A673 (cell line): ENCODE measurements at regions not wholly inside any gene's neighbourhood (a gene's known extent, or its start where the extent isn't known, plus 50 kb on each side); places are given as distances from the start of the nearest gene placed in this dataset.

Source experiments
- BruUV-seq: library from RNA; stranded (reverse); fragments of 400-500 nt; replicated peaks from 2 replicates; lab custom pipeline; 2021; lab: Mats Ljungman, UMichigan
- CTCF ChIA-PET: fragments of 300-600 bp; sonication (Branson Sonifier 250); formaldehyde crosslinking; loops from one replicate; lab custom pipeline; 2022; ENCODE audit warnings: antibody characterized with exemption; lab: Charles Lee
- POLR2A ChIA-PET: fragments of 300-600 bp; sonication (Branson Sonifier 250); formaldehyde crosslinking; loops from one replicate; lab custom pipeline; 2022; ENCODE audit warnings: antibody characterized with exemption; ENCODE audit not compliant: low non-redundant PET; lab: Charles Lee
- DNase-seq: peaks from one replicate; pipeline ENCODE4 v3.0.0-alpha.2; 2015; ENCODE audit warnings: low spot score
- H3K27ac ChIP-seq: fragments of 200-600 bp; sonication (generic); 2 replicates; pipeline ENCODE4 v1.5.1; 2016; ENCODE audit warnings: mixed run types, low read depth, mild to moderate bottlenecking, mixed read lengths, antibody characterized with exemption, low read length; ENCODE audit not compliant: poor library complexity, severe bottlenecking
- H3K27me3 ChIP-seq: fragments of 200-600 bp; sonication (generic); replicated peaks from 2 replicates; pipeline ENCODE4 v1.6.1; 2017; ENCODE audit warnings: mixed run types, low read depth, mild to moderate bottlenecking, mixed read lengths, antibody characterized with exemption, low read length; ENCODE audit not compliant: insufficient read depth, poor library complexity
- H3K36me3 ChIP-seq: fragments of 200-600 bp; sonication (generic); 2 replicates; pipeline ENCODE4 v1.6.1; 2016; ENCODE audit warnings: mixed run types, mild to moderate bottlenecking, mixed read lengths, antibody characterized with exemption, low read length; ENCODE audit not compliant: insufficient read depth, poor library complexity, severe bottlenecking
- H3K4me1 ChIP-seq: fragments of 200-600 bp; sonication (generic); 2 replicates; pipeline ENCODE4 v1.6.1; 2017; ENCODE audit warnings: mixed run types, mild to moderate bottlenecking, mixed read lengths, antibody characterized with exemption, low read length; ENCODE audit not compliant: insufficient read depth, poor library complexity, severe bottlenecking
- H3K4me3 ChIP-seq: fragments of 200-600 bp; sonication (generic); 2 replicates; pipeline ENCODE4 v1.5.1; 2016; ENCODE audit warnings: low read depth, mixed run types, mild to moderate bottlenecking, mixed read lengths, low read length; ENCODE audit not compliant: poor library complexity, severe bottlenecking
- H3K9me3 ChIP-seq: fragments of 200-600 bp; sonication (generic); 2 replicates; pipeline ENCODE4 v1.6.1; 2016; ENCODE audit warnings: mixed run types, low read depth, mild to moderate bottlenecking, mixed read lengths, antibody characterized with exemption, low read length; ENCODE audit not compliant: poor library complexity, severe bottlenecking
- EZH2 ChIP-seq: fragments of 200-600 bp; sonication (generic); IDR thresholded peaks from 2 replicates; pipeline ENCODE4 v1.6.1; 2017; ENCODE audit warnings: borderline replicate concordance, low read depth, mild to moderate bottlenecking, mixed read lengths, antibody characterized with exemption, low read length; ENCODE audit not compliant: poor library complexity, severe bottlenecking
- intact Hi-C: fragments of 100-400 bp; cut with micrococcal nuclease; formaldehyde crosslinking; loops from one replicate; pipeline ENCODE4 v1.10.0; 2022; ENCODE audit not compliant: unreplicated experiment
- TF ChIP-seq, protein P1 (sequence below): fragments of 300-800, 200-600 bp; sonication (generic); conservative IDR thresholded peaks from 2 replicates; pipeline ENCODE4 v1.5.1; 2017; ENCODE audit warnings: low read depth, mild to moderate bottlenecking, antibody characterized with exemption, low read length, moderate library complexity, mixed read lengths

DNA sequence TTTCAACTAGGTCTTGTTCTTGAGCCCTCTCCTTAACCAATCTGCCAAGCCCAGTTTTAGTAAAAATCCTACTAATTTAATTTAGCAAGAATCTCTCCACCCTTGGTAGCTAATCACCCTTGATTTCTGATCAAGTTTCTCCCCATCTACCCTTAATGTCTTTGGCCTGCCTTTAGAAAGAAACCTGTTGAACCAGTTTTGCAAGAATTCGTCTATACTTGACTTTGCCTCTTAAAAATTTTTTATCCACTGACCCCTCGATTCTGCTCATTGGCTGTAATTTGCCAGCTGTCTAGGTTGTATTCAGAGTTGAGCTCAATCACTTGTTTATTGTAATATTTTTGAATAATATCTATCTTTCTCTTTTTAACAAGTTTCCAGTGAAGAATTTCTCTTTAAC, 1138.5 kb downstream of the CDH11 start:
- TF ChIP-seq, protein P1, sequence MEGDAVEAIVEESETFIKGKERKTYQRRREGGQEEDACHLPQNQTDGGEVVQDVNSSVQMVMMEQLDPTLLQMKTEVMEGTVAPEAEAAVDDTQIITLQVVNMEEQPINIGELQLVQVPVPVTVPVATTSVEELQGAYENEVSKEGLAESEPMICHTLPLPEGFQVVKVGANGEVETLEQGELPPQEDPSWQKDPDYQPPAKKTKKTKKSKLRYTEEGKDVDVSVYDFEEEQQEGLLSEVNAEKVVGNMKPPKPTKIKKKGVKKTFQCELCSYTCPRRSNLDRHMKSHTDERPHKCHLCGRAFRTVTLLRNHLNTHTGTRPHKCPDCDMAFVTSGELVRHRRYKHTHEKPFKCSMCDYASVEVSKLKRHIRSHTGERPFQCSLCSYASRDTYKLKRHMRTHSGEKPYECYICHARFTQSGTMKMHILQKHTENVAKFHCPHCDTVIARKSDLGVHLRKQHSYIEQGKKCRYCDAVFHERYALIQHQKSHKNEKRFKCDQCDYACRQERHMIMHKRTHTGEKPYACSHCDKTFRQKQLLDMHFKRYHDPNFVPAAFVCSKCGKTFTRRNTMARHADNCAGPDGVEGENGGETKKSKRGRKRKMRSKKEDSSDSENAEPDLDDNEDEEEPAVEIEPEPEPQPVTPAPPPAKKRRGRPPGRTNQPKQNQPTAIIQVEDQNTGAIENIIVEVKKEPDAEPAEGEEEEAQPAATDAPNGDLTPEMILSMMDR, result no peak
- no peak for TF ChIP-seq EZH2
- no peak overlapping the region for H3K4me3 ChIP-seq
- H3K27me3 ChIP-seq, result no peaks in the 10 kb centered on the region
- no peaks in the 10 kb centered on the region for H3K36me3 ChIP-seq
- ChIA-PET POLR2A (no interaction called here), CTCF (no interaction called here)
- intact Hi-C loops, result no loop called here
- H3K4me1 ChIP-seq, result no peaks in the 10 kb centered on the region
- DNase-seq, result no peak
- no peaks in the 10 kb centered on the region for H3K9me3 ChIP-seq
- H3K27ac ChIP-seq, result no peak overlapping the region
- no TSS peak for BruUV-seq

DNA sequence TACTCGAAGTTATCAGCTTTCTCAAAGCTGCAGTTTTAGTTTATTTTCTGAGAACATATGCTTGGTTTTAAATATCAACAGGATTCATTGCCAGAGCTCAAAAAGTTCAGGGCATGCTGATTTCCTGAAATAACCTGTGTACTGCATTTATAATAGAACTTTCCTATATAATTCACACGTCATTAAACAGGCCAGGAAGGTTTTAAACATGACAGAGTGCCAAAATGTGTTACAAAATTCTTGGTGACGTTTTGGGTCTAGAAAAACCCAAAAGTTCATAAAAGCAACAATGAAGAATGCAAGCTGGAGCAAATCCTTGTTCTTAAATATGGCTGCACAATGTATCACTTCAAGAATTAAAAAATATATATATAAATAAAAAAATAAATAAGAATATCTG, 1139.1 kb downstream of the CDH11 start:
- POLR2A ChIA-PET, result no interaction called here
- H3K4me1 ChIP-seq, result no peaks in the 10 kb centered on the region
- H3K27me3 ChIP-seq, result no peaks in the 10 kb centered on the region
- DNase-seq, result no peak
- H3K36me3 ChIP-seq, result no peaks in the 10 kb centered on the region
- no peak overlapping the region for H3K27ac ChIP-seq
- H3K9me3 ChIP-seq, result no peaks in the 10 kb centered on the region
- TF ChIP-seq EZH2, result no peak
- TF ChIP-seq, protein P1, result no peak
- intact Hi-C loops, result no loop called here
- no TSS peak for BruUV-seq
- H3K4me3 ChIP-seq, result no peak overlapping the region
- CTCF ChIA-PET, result no interaction called here

DNA sequence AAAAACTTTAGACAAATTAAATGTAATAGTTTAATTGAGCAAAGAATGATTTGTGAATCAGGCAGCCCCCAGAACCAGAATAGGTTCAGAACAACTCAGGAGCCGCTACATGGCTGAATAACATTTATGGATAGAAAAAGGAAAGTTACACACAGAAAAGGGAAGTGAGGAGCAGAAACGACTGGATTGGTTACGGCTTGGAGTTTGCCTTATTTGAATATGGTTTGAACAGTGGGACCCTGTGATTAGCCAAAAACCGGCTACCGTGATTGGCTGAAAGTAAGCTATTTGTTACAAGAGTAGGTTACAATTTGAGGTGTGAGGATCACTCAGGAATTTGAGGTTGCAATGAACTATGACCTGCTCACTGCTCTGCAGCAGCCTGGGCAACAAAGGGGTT, 1139.8 kb downstream of the CDH11 start:
- intact Hi-C loops, result no loop called here
- Histone ChIP-seq H3K4me1 (peaks cover under 1% of the 10 kb centered on the region), H3K36me3 (no peaks in the 10 kb centered on the region), H3K4me3 (no peak overlapping the region), H3K27me3 (no peaks in the 10 kb centered on the region), H3K9me3 (no peaks in the 10 kb centered on the region), H3K27ac (no peak overlapping the region)
- CTCF ChIA-PET, result no interaction called here
- TF ChIP-seq, protein P1, result no peak
- no peak for TF ChIP-seq EZH2
- no TSS peak for BruUV-seq
- DNase-seq, result peak; percentile 40
- POLR2A ChIA-PET, result no interaction called here
